Neuronal stem cell (in vitro differentiated cells): ENCODE measurements at regions not wholly inside any gene's neighbourhood (a gene's known extent, or its start where the extent isn't known, plus 50 kb on each side); places are given as distances from the start of the nearest gene placed in this dataset.
"Not testable (repeated sequence)": the region's sequence is repeated elsewhere in the genome, so short reads cannot be mapped to it uniquely, and the experiment has no call there.

Source experiments
- DNase-seq: peaks from one replicate; pipeline ENCODE4 v3.0.0-alpha.2; 2013; ENCODE audit warnings: low spot score
- H2AFZ ChIP-seq: one replicate; pipeline ENCODE4 v1.6.1; 2013; ENCODE audit warnings: mild to moderate bottlenecking, low read length, inconsistent platforms
- H2AK5ac ChIP-seq: 2 replicates; pipeline ENCODE4 v1.6.1; 2013; ENCODE audit warnings: low read depth, mild to moderate bottlenecking, inconsistent platforms, low read length, moderate library complexity, mixed read lengths
- H2BK120ac ChIP-seq: 2 replicates; pipeline ENCODE4 v1.6.1; 2013; ENCODE audit warnings: low read depth, mild to moderate bottlenecking, inconsistent platforms, low read length, moderate library complexity, mixed read lengths
- H2BK12ac ChIP-seq: one replicate; pipeline ENCODE4 v1.6.1; 2013; ENCODE audit warnings: low read length, inconsistent platforms
- H2BK15ac ChIP-seq: 2 replicates; pipeline ENCODE4 v1.6.1; 2013; ENCODE audit warnings: mild to moderate bottlenecking, low read length, inconsistent platforms, mixed read lengths
- H2BK5ac ChIP-seq: one replicate; pipeline ENCODE4 v1.6.1; 2013; ENCODE audit warnings: inconsistent platforms, mild to moderate bottlenecking, low read length, moderate library complexity
- H3K14ac ChIP-seq: one replicate; pipeline ENCODE4 v1.6.1; 2013; ENCODE audit warnings: low read length, inconsistent platforms
- H3K18ac ChIP-seq: 2 replicates; pipeline ENCODE4 v1.6.1; 2013; ENCODE audit warnings: low read length, inconsistent platforms
- H3K23ac ChIP-seq: 2 replicates; pipeline ENCODE4 v1.6.1; 2013; ENCODE audit warnings: low read depth, mild to moderate bottlenecking, mixed read lengths, low read length, inconsistent platforms; ENCODE audit not compliant: poor library complexity
- H3K27ac ChIP-seq: replicated peaks from 3 replicates; pipeline ENCODE4 v1.5.1; 2013; ENCODE audit warnings: low read length, inconsistent platforms
- H3K27me3 ChIP-seq, 3 experiments: 2 replicates each; pipeline ENCODE4 v1.6.1; 2013; ENCODE audit warnings: low read length in 3 of 3, mild to moderate bottlenecking in 2 of 3, inconsistent platforms in 1 of 3, low read depth in 1 of 3, mixed read lengths in 1 of 3, moderate library complexity in 1 of 3; ENCODE audit not compliant: control insufficient read depth in 3 of 3, insufficient read depth in 3 of 3
- H3K36me3 ChIP-seq, 2 donors: replicated peaks in 1 of 2; 2 replicates each; pipeline ENCODE4 v1.6.1; 2013; ENCODE audit warnings: low read length in 2 of 2; ENCODE audit not compliant: control insufficient read depth in 2 of 2, insufficient read depth in 2 of 2
- H3K4ac ChIP-seq: 2 replicates; pipeline ENCODE4 v1.6.1; 2013; ENCODE audit warnings: inconsistent platforms, mild to moderate bottlenecking, low read length, moderate library complexity
- H3K4me1 ChIP-seq, 2 donors: 1 replicate in 1 of 2; 2 replicates in 1 of 2; pipeline ENCODE4 v1.6.1; 2013; ENCODE audit warnings: low read length in 2 of 2, low read depth in 1 of 2; ENCODE audit not compliant: control insufficient read depth in 2 of 2, insufficient read depth in 1 of 2
- H3K4me2 ChIP-seq: one replicate; pipeline ENCODE4 v1.6.1; 2013; ENCODE audit warnings: mild to moderate bottlenecking, low read length, inconsistent platforms; ENCODE audit not compliant: insufficient read depth, poor library complexity, severe bottlenecking
- H3K4me3 ChIP-seq, 2 donors: 2 replicates each; pipeline ENCODE4 v1.5.1; 2013; ENCODE audit warnings: low read length in 2 of 2, mild to moderate bottlenecking in 2 of 2, inconsistent platforms in 1 of 2, moderate library complexity in 1 of 2
- H3K79me1 ChIP-seq: one replicate; pipeline ENCODE4 v1.6.1; 2013; ENCODE audit warnings: low read depth, mild to moderate bottlenecking, inconsistent platforms, low read length, moderate library complexity
- H3K9ac ChIP-seq: one replicate; pipeline ENCODE4 v1.6.1; 2013; ENCODE audit warnings: mild to moderate bottlenecking, low read depth, low read length, inconsistent platforms; ENCODE audit not compliant: poor library complexity
- H3K9me3 ChIP-seq, 2 donors: replicated peaks in 1 of 2; 2 replicates each; pipeline versions ENCODE3 to v1.6.1; 2013; ENCODE audit warnings: low read length in 2 of 2, mild to moderate bottlenecking in 2 of 2, inconsistent platforms in 1 of 2, low read depth in 1 of 2, mixed read lengths in 1 of 2, moderate library complexity in 1 of 2; ENCODE audit not compliant: control insufficient read depth in 2 of 2, insufficient read depth in 1 of 2
- H4K8ac ChIP-seq: one replicate; pipeline ENCODE4 v1.6.1; 2013; ENCODE audit warnings: low read depth, mild to moderate bottlenecking, inconsistent platforms, low read length, moderate library complexity
- H4K91ac ChIP-seq: one replicate; pipeline ENCODE4 v1.6.1; 2013; ENCODE audit warnings: low read length, low read depth, mild to moderate bottlenecking, inconsistent platforms; ENCODE audit not compliant: poor library complexity
- WGBS, 2 donors: extraction: QIAGEN DNeasy Blood & Tissue Kit; methylation state at CpG; one replicate each; pipeline ENCODE4 v1.1.7; 2013; ENCODE audit warnings: missing lambda C conversion rate in 2 of 2, mixed read lengths in 1 of 2; ENCODE audit not compliant: insufficient read length in 2 of 2, insufficient replicate concordance in 1 of 2; ENCODE audit errors: extremely low coverage in 2 of 2; 5-methylcytosine and 5-hydroxymethylcytosine counted together

DNA sequence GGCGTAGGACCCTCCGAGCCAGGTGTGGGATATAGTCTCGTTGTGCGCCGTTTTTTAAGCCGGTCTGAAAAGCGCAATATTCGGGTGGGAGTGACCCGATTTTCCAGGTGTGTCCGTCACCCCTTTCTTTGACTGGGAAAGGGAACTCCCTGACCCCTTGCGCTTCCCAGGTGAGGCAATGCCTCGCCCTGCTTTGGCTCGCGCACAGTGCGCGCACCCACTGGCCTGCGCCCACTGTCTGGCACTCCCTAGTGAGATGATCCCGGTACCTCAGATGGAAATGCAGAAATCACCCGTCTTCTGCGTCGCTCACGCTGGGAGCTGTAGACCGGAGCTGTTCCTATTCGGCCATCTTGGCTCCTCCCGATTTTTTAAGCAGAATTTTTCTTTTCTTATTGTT, 323.9 kb downstream of the NUF2 start:
- not testable (repeated sequence) for H3K4me2 ChIP-seq, H3K4me3 ChIP-seq, H2BK12ac ChIP-seq, H3K18ac ChIP-seq, H3K27ac ChIP-seq, H2AK5ac ChIP-seq, H3K79me1 ChIP-seq, H2AFZ ChIP-seq, H2BK5ac ChIP-seq, H2BK15ac ChIP-seq, H3K23ac ChIP-seq, H4K8ac ChIP-seq, H3K9me3 ChIP-seq, H3K4me1 ChIP-seq, H3K9ac ChIP-seq, H3K14ac ChIP-seq, H3K4ac ChIP-seq, H4K91ac ChIP-seq, H3K36me3 ChIP-seq, DNase-seq, H3K27me3 ChIP-seq, H2BK120ac ChIP-seq
- no CpG with 5 or more reads among the region's 25 CpGs for WGBS, 2 donors

DNA sequence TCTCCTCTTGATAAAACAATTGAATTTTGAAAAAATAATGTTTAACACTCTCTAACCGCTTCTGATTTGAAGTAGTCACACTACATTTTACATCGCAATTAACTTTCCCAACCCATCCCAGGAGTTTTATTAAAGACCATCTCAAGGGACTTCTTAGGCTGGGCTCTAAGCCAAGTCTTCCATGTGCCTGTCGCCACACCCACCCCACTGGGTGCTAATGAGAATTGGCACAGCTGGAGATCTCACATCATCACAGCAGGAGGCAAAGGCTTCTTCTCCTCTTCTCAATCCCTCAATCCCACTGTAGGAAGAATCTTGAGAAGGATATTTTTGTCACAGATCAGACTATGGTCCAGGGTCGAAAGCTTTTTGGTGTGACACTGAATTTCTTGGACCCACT, 328.9 kb downstream of the NUF2 start:
- Histone ChIP-seq H3K79me1 (no peaks in the 10 kb centered on the region), H3K9ac (no peak overlapping the region), H2BK120ac (no peak overlapping the region), H4K8ac (no peak overlapping the region), H2AFZ (no peak overlapping the region), H3K36me3 (no peaks in the 10 kb centered on the region), H3K27ac (no peak overlapping the region), H3K18ac (no peak overlapping the region), H2BK12ac (no peak overlapping the region), H4K91ac (no peak overlapping the region), H3K4ac (no peak overlapping the region), H2BK5ac (no peak overlapping the region), H2BK15ac (no peak overlapping the region), H3K23ac (no peak overlapping the region), H3K4me2 (no peak overlapping the region), H2AK5ac (no peak overlapping the region), H3K4me3 (no peak overlapping the region), H3K27me3 (no peaks in the 10 kb centered on the region), H3K9me3 (no peaks in the 10 kb centered on the region), H3K14ac (no peak overlapping the region), H3K4me1 (no peaks in the 10 kb centered on the region)
- DNase-seq, result no peak
- no CpG with 5 or more reads among the region's 4 CpGs for WGBS, 2 donors

DNA sequence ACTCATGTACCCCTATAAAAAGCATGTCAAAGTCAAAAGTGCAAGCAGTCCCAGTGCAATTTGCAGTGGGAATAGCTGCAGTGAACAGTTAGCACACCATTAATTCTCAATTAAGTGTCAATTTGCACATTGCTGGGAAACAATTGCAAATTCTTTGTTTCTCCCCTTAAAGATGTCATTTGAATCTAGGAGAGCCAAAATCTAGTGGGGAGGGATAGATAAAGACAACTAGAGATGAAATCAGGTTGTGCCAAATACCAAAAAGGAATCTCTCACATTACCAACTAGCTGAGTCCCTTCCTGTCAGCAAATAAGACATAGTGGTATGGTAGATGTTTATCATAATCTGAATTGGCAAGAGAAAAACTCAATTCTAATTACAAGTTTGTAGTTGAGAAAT, 330.7 kb downstream of the NUF2 start:
- no peak overlapping the region for H3K4me2 ChIP-seq
- no peak overlapping the region for H3K9ac ChIP-seq
- no peak overlapping the region for H2BK120ac ChIP-seq
- H2BK15ac ChIP-seq, result no peak overlapping the region
- no peaks in the 10 kb centered on the region for H3K9me3 ChIP-seq
- H2AFZ ChIP-seq, result no peak overlapping the region
- no peak overlapping the region for H2BK12ac ChIP-seq
- no peaks in the 10 kb centered on the region for H3K79me1 ChIP-seq
- H3K27me3 ChIP-seq, result no peaks in the 10 kb centered on the region
- H2AK5ac ChIP-seq, result no peak overlapping the region
- H3K4me3 ChIP-seq, result no peak overlapping the region
- H3K14ac ChIP-seq, result no peak overlapping the region
- no peak for DNase-seq
- H3K4ac ChIP-seq, result no peak overlapping the region
- no peak overlapping the region for H3K27ac ChIP-seq
- no peak overlapping the region for H3K23ac ChIP-seq
- no peak overlapping the region for H4K91ac ChIP-seq
- H2BK5ac ChIP-seq, result no peak overlapping the region
- no peaks in the 10 kb centered on the region for H3K4me1 ChIP-seq
- no peaks in the 10 kb centered on the region for H3K36me3 ChIP-seq
- no peak overlapping the region for H3K18ac ChIP-seq
- H4K8ac ChIP-seq, result no peak overlapping the region

DNA sequence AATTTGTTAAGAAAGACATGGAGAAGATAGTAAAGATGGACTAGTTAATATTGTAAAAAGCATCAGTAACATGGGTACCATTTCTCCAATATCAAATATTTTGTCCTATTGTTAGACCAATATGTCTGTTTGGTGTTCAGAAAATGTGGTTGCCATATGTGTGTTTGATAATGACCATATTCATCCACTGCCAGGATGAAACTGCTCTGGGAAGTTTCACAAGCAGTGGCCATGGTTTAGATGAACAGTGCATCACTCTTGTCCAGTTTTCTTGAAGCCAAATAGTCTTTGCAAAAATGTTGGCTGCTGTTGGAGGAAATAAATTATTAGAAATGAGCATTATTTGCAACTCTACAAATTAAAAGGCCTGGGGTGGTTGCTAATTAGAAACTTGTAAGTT, 333.8 kb downstream of the NUF2 start:
- H3K9me3 ChIP-seq, result no peaks in the 10 kb centered on the region
- H3K4ac ChIP-seq, result no peak overlapping the region
- no peaks in the 10 kb centered on the region for H3K27me3 ChIP-seq
- no peak overlapping the region for H2AK5ac ChIP-seq
- no peak overlapping the region for H4K8ac ChIP-seq
- no peak overlapping the region for H2BK12ac ChIP-seq
- DNase-seq, result no peak
- no peaks in the 10 kb centered on the region for H3K36me3 ChIP-seq
- H3K23ac ChIP-seq, result no peak overlapping the region
- no peak overlapping the region for H4K91ac ChIP-seq
- H3K4me1 ChIP-seq, result peaks cover 0 to 2% of the 10 kb centered on the region in 2 donors
- H3K4me3 ChIP-seq, result no peak overlapping the region
- H2BK5ac ChIP-seq, result no peak overlapping the region
- no peak overlapping the region for H2BK15ac ChIP-seq
- H3K79me1 ChIP-seq, result no peaks in the 10 kb centered on the region
- no peak overlapping the region for H2AFZ ChIP-seq
- H2BK120ac ChIP-seq, result no peak overlapping the region
- H3K9ac ChIP-seq, result no peak overlapping the region
- H3K4me2 ChIP-seq, result no peak overlapping the region
- no peak overlapping the region for H3K27ac ChIP-seq
- H3K18ac ChIP-seq, result no peak overlapping the region
- H3K14ac ChIP-seq, result no peak overlapping the region
